ENCODE measurements at regions not wholly inside any gene's neighbourhood (a gene's known extent, or its start where the extent isn't known, plus 50 kb on each side); places are given as distances from the start of the nearest gene placed in this dataset.

DNA sequence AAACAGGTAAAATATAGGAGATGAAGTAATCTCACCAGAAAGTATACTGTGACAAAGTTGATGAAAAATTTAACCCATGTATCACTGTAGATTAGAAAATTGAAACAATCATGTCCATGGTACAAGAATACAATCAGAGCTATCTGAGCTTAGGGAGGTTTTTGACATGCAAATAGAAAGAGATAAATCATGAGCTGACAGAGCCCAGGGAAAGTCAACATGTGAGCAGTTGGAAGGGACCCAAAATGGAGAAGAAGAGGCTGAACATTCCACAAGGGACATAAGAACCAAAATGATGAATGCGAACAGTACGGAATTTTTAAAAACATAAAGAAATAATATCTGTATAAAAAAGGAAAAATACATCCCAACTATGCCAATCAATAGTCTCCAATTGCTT lies 395.4 kb upstream of the CYRIA start (continued):
- TF ChIP-seq SP1 (IDR thresholded peaks at IDR 0.05; ENCODE audit: low read depth, low read length), result no peak
- no peak for TF ChIP-seq NFYA (IDR thresholded peaks at IDR 0.05; ENCODE audit: borderline replicate concordance, low read depth, low read length)
- no peak for TF ChIP-seq STAT1 (conservative IDR thresholded peaks at IDR 0.05)

DNA sequence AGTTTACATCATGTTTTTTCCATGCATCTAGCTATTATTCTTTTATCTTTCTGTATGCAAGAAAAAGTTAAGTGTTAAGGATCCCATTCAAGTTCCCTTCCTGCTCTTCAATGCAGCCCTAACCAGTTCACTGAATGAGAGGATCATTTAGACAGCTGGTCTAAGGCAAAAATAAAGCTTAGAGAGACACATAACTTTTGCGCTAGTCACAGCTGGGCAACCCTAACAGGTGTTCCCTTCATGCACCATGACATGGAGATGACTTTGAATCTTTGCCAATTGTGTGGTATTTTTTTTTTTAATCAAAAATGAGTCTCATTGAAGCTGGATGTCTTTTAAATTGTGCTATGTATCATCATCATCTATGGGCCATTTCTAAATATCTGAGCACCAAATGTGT lies 393.8 kb upstream of the CYRIA start:
- BruUV-seq (replicated peaks), result no TSS peak
- Histone ChIP-seq H4K20me1 (ENCODE audit: control insufficient read depth, insufficient read depth) (no peaks in the 10 kb centered on the region), H3K27ac (ENCODE audit: control insufficient read depth, insufficient read depth) (no peak overlapping the region), H3K79me2 (ENCODE audit: control insufficient read depth, insufficient read depth, low read length) (no peaks in the 10 kb centered on the region), H2AFZ (ENCODE audit: control insufficient read depth, low read depth, low read length) (no peak overlapping the region), H3K36me3 (ENCODE audit: control insufficient read depth in 2 of 2, insufficient read depth in 2 of 2, low read length in 1 of 2) (no peaks in the 10 kb centered on the region), H3K4me3 (no peak overlapping the region), H3K9ac (ENCODE audit: control insufficient read depth, insufficient read depth, low read length) (no peak overlapping the region), H3K27me3 (replicated peaks in 1 of 2; ENCODE audit: control insufficient read depth in 2 of 2, insufficient read depth in 2 of 2, low read length in 1 of 2) (no peaks in the 10 kb centered on the region), H3K9me3 (replicated peaks; ENCODE audit: control insufficient read depth, insufficient read depth, low read length) (no peaks in the 10 kb centered on the region), H3K4me2 (ENCODE audit: control insufficient read depth, insufficient read depth) (no peak overlapping the region), H3K4me1 (ENCODE audit: control insufficient read depth, insufficient read depth, low read length) (no peaks in the 10 kb centered on the region)
- DNase-seq (ENCODE audit: low read depth, low spot score) (no peak), FAIRE-seq (no peak), ATAC-seq (no peak)
- 0% methylated on average over 1 of the region's 1 CpG for WGBS (ENCODE audit: insufficient coverage, insufficient replicate concordance, low lambda C conversion rate, missing lambda C conversion rate)
- ChIA-PET CTCF (interaction anchor here (1.0 kb wide), 1 partner anchor 10 kb away, joined by 4 read pairs; no protein-coding TSS in a partner anchor), SMC1A (ENCODE audit: uncharacterized antibody, unreplicated experiment) (interaction anchor here (0.6 kb wide), 1 partner anchor 715 kb away, joined by 4 read pairs; no protein-coding TSS in a partner anchor), POLR2A (no interaction called here), RAD21 (ENCODE audit: unreplicated experiment) (no interaction called here)
- in situ Hi-C loops (cut with MboI), result no loop called here
- intact Hi-C loops (cut with micrococcal nuclease; ENCODE audit: unreplicated experiment), result no loop called here
- TF ChIP-seq RFX5 (IDR thresholded peaks at IDR 0.05; ENCODE audit: low read depth, low read length), result no peak
- TF ChIP-seq POLR2A (IDR thresholded peaks at IDR 0.05; ENCODE audit: low read depth, low read length), result no peak
- TF ChIP-seq, protein P1, sequence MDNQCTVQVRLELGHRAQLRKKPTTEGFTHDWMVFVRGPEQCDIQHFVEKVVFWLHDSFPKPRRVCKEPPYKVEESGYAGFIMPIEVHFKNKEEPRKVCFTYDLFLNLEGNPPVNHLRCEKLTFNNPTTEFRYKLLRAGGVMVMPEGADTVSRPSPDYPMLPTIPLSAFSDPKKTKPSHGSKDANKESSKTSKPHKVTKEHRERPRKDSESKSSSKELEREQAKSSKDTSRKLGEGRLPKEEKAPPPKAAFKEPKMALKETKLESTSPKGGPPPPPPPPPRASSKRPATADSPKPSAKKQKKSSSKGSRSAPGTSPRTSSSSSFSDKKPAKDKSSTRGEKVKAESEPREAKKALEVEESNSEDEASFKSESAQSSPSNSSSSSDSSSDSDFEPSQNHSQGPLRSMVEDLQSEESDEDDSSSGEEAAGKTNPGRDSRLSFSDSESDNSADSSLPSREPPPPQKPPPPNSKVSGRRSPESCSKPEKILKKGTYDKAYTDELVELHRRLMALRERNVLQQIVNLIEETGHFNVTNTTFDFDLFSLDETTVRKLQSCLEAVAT (IDR thresholded peaks at IDR 0.05), result no peak
- TF ChIP-seq CREM (IDR thresholded peaks at IDR 0.05; ENCODE audit: low read depth), result no peak
- no peak for TF ChIP-seq STAT3 (IDR thresholded peaks at IDR 0.05; ENCODE audit: low read depth, low read length)
- TF ChIP-seq, protein P2, sequence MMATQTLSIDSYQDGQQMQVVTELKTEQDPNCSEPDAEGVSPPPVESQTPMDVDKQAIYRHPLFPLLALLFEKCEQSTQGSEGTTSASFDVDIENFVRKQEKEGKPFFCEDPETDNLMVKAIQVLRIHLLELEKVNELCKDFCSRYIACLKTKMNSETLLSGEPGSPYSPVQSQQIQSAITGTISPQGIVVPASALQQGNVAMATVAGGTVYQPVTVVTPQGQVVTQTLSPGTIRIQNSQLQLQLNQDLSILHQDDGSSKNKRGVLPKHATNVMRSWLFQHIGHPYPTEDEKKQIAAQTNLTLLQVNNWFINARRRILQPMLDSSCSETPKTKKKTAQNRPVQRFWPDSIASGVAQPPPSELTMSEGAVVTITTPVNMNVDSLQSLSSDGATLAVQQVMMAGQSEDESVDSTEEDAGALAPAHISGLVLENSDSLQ (IDR thresholded peaks at IDR 0.05), result no peak
- no peak for TF ChIP-seq DPF2 (IDR thresholded peaks at IDR 0.05)
- no peak for TF ChIP-seq IKZF2 (IDR thresholded peaks at IDR 0.05)
- no peak for TF ChIP-seq JUND (IDR thresholded peaks at IDR 0.05; ENCODE audit: low read depth, low read length)
- TF ChIP-seq, protein P3, sequence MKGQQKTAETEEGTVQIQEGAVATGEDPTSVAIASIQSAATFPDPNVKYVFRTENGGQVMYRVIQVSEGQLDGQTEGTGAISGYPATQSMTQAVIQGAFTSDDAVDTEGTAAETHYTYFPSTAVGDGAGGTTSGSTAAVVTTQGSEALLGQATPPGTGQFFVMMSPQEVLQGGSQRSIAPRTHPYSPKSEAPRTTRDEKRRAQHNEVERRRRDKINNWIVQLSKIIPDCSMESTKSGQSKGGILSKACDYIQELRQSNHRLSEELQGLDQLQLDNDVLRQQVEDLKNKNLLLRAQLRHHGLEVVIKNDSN (IDR thresholded peaks at IDR 0.05; ENCODE audit: borderline replicate concordance, extremely low read length, insufficient read depth, low read depth, low read length), result no peak
- TF ChIP-seq ZNF207 (IDR thresholded peaks at IDR 0.05; ENCODE audit: borderline replicate concordance), result no peak
- no peak for TF ChIP-seq CBX3 (IDR thresholded peaks at IDR 0.05; ENCODE audit: borderline replicate concordance, low read depth)
